H1 (cell line): ENCODE measurements at regions not wholly inside any gene's neighbourhood (a gene's known extent, or its start where the extent isn't known, plus 50 kb on each side); places are given as distances from the start of the nearest gene placed in this dataset.

Experiments used
- CEBPB ChIP-seq: IDR thresholded peaks from 2 replicates; pipeline ENCODE4 v1.6.1; 2012; ENCODE audit warnings: low read depth, low read length
- CTCF ChIP-seq, 3 experiments: IDR thresholded peaks; 1 replicate in 2 of 3; 2 replicates in 1 of 3; pipeline versions ENCODE4 v1.5.1 to v1.6.1; 2011; ENCODE audit warnings: low read length in 3 of 3, mild to moderate bottlenecking in 3 of 3, inconsistent platforms in 2 of 3, low read depth in 1 of 3, moderate library complexity in 1 of 3; ENCODE audit not compliant: insufficient read depth in 1 of 3; ENCODE audit errors: control extremely low read depth in 1 of 3
- MAX ChIP-seq: IDR thresholded peaks from 2 replicates; pipeline ENCODE4 v1.6.1; 2012; ENCODE audit warnings: inconsistent platforms
- PHF8 ChIP-seq: fragments of 200-600 bp; sonication (generic); conservative IDR thresholded peaks from 2 replicates; pipeline ENCODE4 v1.7.1; 2012; ENCODE audit warnings: low read depth, mild to moderate bottlenecking, inconsistent platforms, low read length, moderate library complexity
- POLR2A ChIP-seq, 2 experiments: IDR thresholded peaks; 1 replicate in 1 of 2; 2 replicates in 1 of 2; pipeline ENCODE4 v1.6.1; 2011; ENCODE audit warnings: low read depth in 2 of 2, low read length in 2 of 2, mild to moderate bottlenecking in 2 of 2; ENCODE audit errors: control extremely low read depth in 1 of 2
- POLR2AphosphoS5 ChIP-seq: IDR thresholded peaks from 2 replicates; pipeline ENCODE4 v1.6.1; 2011; ENCODE audit warnings: low read depth, low read length
- RAD21 ChIP-seq, 2 experiments: IDR thresholded peaks in 1 of 2; conservative IDR thresholded peaks in 1 of 2; 2 replicates each; pipeline ENCODE4 v1.6.1; 2011; ENCODE audit warnings: low read depth in 2 of 2, low read length in 2 of 2, improper control_type of control experiment in 1 of 2, inconsistent platforms in 1 of 2, mild to moderate bottlenecking in 1 of 2, moderate library complexity in 1 of 2
- TF ChIP-seq, protein P1 (sequence below): IDR thresholded peaks from 2 replicates; pipeline ENCODE4 v1.6.1; 2011; ENCODE audit warnings: low read length, improper control_type of control experiment
- TF ChIP-seq, protein P2 (sequence below): IDR thresholded peaks from 2 replicates; pipeline ENCODE4 v1.6.1; 2011; ENCODE audit warnings: low read depth, mild to moderate bottlenecking, low read length; ENCODE audit not compliant: insufficient read depth

GRCh38 chr4:107283587-107284559 is 247.8 kb upstream of the DKK2 start:
- no peak for TF ChIP-seq MAX
- TF ChIP-seq CTCF (IDR thresholded peaks at IDR 0.05; ENCODE audit: control extremely low read depth in 1 of 3, insufficient read depth in 1 of 3, low read depth in 1 of 3, low read length in 3 of 3): no peak
- TF ChIP-seq CEBPB: no peak
- TF ChIP-seq, protein P1, sequence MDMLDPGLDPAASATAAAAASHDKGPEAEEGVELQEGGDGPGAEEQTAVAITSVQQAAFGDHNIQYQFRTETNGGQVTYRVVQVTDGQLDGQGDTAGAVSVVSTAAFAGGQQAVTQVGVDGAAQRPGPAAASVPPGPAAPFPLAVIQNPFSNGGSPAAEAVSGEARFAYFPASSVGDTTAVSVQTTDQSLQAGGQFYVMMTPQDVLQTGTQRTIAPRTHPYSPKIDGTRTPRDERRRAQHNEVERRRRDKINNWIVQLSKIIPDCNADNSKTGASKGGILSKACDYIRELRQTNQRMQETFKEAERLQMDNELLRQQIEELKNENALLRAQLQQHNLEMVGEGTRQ: no peak
- TF ChIP-seq POLR2A (IDR thresholded peaks at IDR 0.05; ENCODE audit: control extremely low read depth in 1 of 2, low read depth in 2 of 2, low read length in 2 of 2): no peak
- no peak for TF ChIP-seq RAD21 (IDR thresholded peaks at IDR 0.05 in 1 of 2, conservative IDR thresholded peaks at IDR 0.05 in 1 of 2; ENCODE audit: low read depth in 2 of 2, low read length in 2 of 2)
- TF ChIP-seq, protein P2, sequence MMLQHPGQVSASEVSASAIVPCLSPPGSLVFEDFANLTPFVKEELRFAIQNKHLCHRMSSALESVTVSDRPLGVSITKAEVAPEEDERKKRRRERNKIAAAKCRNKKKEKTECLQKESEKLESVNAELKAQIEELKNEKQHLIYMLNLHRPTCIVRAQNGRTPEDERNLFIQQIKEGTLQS: no peak
- TF ChIP-seq PHF8: no peak
- TF ChIP-seq POLR2AphosphoS5: no peak
